Hepatocyte (in vitro differentiated cells): ENCODE measurements at regions not wholly inside any gene's neighbourhood (a gene's known extent, or its start where the extent isn't known, plus 50 kb on each side); places are given as distances from the start of the nearest gene placed in this dataset.

Source experiments
- EZH2 ChIP-seq: fragments of 200-600 bp; sonication (generic); IDR thresholded peaks from 2 replicates; pipeline ENCODE4 v1.6.1; 2016; ENCODE audit warnings: antibody characterized with exemption, mild to moderate bottlenecking, borderline replicate concordance
- EZH2phosphoT487 ChIP-seq: fragments of 200-600 bp; sonication (generic); IDR thresholded peaks from one replicate; pipeline ENCODE4 v1.6.1; 2018; ENCODE audit warnings: antibody characterized with exemption, mild to moderate bottlenecking, low read depth, moderate library complexity; ENCODE audit not compliant: unreplicated experiment, severe bottlenecking
- TF ChIP-seq, protein P1 (sequence below): fragments of 200-600 bp; sonication (generic); IDR thresholded peaks from 2 replicates; pipeline ENCODE4 v1.5.1; 2016; ENCODE audit warnings: antibody characterized with exemption, mild to moderate bottlenecking; ENCODE audit not compliant: poor library complexity

DNA sequence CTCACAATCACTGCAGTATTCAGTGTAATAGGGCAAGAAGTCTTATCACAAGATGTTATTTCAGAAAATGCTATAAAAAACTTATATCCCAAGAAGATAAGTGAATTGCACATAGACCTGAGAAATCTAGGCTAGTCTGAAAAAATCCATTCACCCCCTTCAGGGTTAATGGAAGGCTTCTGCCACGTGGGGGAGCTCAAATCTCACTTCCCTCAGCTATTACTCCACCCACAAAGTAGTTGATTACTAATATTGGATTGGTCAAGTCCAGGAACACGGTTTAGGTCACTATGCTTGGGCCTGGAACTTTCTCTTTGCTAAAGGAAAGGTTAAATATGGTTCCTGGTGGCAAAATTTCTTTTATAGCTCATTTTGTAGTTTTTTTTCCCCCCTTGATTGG lies 51.2 kb upstream of the ADAM23 start:
- TF ChIP-seq EZH2: no peak
- no peak for TF ChIP-seq EZH2phosphoT487
- TF ChIP-seq, protein P1, sequence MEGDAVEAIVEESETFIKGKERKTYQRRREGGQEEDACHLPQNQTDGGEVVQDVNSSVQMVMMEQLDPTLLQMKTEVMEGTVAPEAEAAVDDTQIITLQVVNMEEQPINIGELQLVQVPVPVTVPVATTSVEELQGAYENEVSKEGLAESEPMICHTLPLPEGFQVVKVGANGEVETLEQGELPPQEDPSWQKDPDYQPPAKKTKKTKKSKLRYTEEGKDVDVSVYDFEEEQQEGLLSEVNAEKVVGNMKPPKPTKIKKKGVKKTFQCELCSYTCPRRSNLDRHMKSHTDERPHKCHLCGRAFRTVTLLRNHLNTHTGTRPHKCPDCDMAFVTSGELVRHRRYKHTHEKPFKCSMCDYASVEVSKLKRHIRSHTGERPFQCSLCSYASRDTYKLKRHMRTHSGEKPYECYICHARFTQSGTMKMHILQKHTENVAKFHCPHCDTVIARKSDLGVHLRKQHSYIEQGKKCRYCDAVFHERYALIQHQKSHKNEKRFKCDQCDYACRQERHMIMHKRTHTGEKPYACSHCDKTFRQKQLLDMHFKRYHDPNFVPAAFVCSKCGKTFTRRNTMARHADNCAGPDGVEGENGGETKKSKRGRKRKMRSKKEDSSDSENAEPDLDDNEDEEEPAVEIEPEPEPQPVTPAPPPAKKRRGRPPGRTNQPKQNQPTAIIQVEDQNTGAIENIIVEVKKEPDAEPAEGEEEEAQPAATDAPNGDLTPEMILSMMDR: peak; percentile 57
